ENCODE measurements at regions not wholly inside any gene's neighbourhood (a gene's known extent, or its start where the extent isn't known, plus 50 kb on each side); places are given as distances from the start of the nearest gene placed in this dataset.

- Histone ChIP-seq H3K36me3 (ENCODE audit: control insufficient read depth in 2 of 3, insufficient read depth in 3 of 3, low read length in 3 of 3) (no peaks in the 10 kb centered on the region), H3K9me3 (ENCODE audit: control insufficient read depth in 2 of 3, insufficient read depth in 1 of 3, low read length in 3 of 3) (no peaks in the 10 kb centered on the region), H3K4me1 (ENCODE audit: control insufficient read depth in 2 of 3, insufficient read depth in 2 of 3, low read depth in 1 of 3, low read length in 3 of 3) (peaks cover 0 to 17% (median 5%) of the 10 kb centered on the region in 3 donors), H3K9ac (ENCODE audit: low read length in 3 of 3) (no peak overlapping the region), H3K27ac (ENCODE audit: low read depth in 2 of 2, low read length in 2 of 2) (no peak overlapping the region), H3K27me3 (ENCODE audit: control insufficient read depth, insufficient read depth, low read length) (no peaks in the 10 kb centered on the region), H3K4me3 (ENCODE audit: low read length in 3 of 3) (no peak overlapping the region)
- TF ChIP-seq CTCF (IDR thresholded peaks at IDR 0.05; ENCODE audit: borderline replicate concordance, extremely low read depth, insufficient read depth), result no peak
- no peak for DNase-seq
- FAIRE-seq, result no peak
- intact Hi-C loops (cut with DNase I), result no loop called here
These were observed 147.1 kb downstream of the CPEB2 start for GRCh38 chr4:15149234-15149838.

GRCh38 chr4:15149839-15150592 is 147.7 kb downstream of the CPEB2 start:
- peak in 4 of 5 donors; percentile 38 to 94 (median 62) for DNase-seq
- no peaks in the 10 kb centered on the region for H3K36me3 ChIP-seq (ENCODE audit: control insufficient read depth in 2 of 3, insufficient read depth in 3 of 3, low read length in 3 of 3)
- intact Hi-C loops (cut with DNase I), result no loop called here
- no peak overlapping the region for H3K4me3 ChIP-seq (ENCODE audit: low read length in 3 of 3)
- H3K4me1 ChIP-seq (ENCODE audit: control insufficient read depth in 2 of 3, insufficient read depth in 2 of 3, low read depth in 1 of 3, low read length in 3 of 3), result peaks cover 0 to 17% (median 5%) of the 10 kb centered on the region in 3 donors
- no peak for FAIRE-seq
- no peak overlapping the region for H3K9ac ChIP-seq (ENCODE audit: low read length in 3 of 3)
- no peaks in the 10 kb centered on the region for H3K9me3 ChIP-seq (ENCODE audit: control insufficient read depth in 2 of 3, insufficient read depth in 1 of 3, low read length in 3 of 3)
- no peak for TF ChIP-seq CTCF (IDR thresholded peaks at IDR 0.05; ENCODE audit: borderline replicate concordance, extremely low read depth, insufficient read depth)
- H3K27me3 ChIP-seq (ENCODE audit: control insufficient read depth, insufficient read depth, low read length), result no peaks in the 10 kb centered on the region
- H3K27ac ChIP-seq (ENCODE audit: low read depth in 2 of 2, low read length in 2 of 2), result no peak overlapping the region

GRCh38 chr4:15150631-15151030 is 148.3 kb downstream of the CPEB2 start:
- intact Hi-C loops (cut with DNase I), result no loop called here
- H3K4me1 ChIP-seq (ENCODE audit: control insufficient read depth in 2 of 3, insufficient read depth in 2 of 3, low read depth in 1 of 3, low read length in 3 of 3), result peaks cover 0 to 17% (median 5%) of the 10 kb centered on the region in 3 donors
- TF ChIP-seq CTCF (IDR thresholded peaks at IDR 0.05; ENCODE audit: borderline replicate concordance, extremely low read depth, insufficient read depth), result no peak
- H3K36me3 ChIP-seq (ENCODE audit: control insufficient read depth in 2 of 3, insufficient read depth in 3 of 3, low read length in 3 of 3), result no peaks in the 10 kb centered on the region
- no peak overlapping the region for H3K9ac ChIP-seq (ENCODE audit: low read length in 3 of 3)
- no peaks in the 10 kb centered on the region for H3K9me3 ChIP-seq (ENCODE audit: control insufficient read depth in 2 of 3, insufficient read depth in 1 of 3, low read length in 3 of 3)
- no peak overlapping the region for H3K27ac ChIP-seq (ENCODE audit: low read depth in 2 of 2, low read length in 2 of 2)
- FAIRE-seq, result no peak
- no peak for DNase-seq
- no peaks in the 10 kb centered on the region for H3K27me3 ChIP-seq (ENCODE audit: control insufficient read depth, insufficient read depth, low read length)
- no peak overlapping the region for H3K4me3 ChIP-seq (ENCODE audit: low read length in 3 of 3)
